GM18873 (cell line): ENCODE measurements at regions not wholly inside any gene's neighbourhood (a gene's known extent, or its start where the extent isn't known, plus 50 kb on each side); places are given as distances from the start of the nearest gene placed in this dataset.

Experiments
- ATAC-seq: cut with Tn5 transposase; IDR thresholded peaks from one replicate; pipeline ENCODE4 v1.9.1; 2021; ENCODE audit warnings: mild to moderate bottlenecking, moderate library complexity, moderate number of reproducible peaks; ENCODE audit not compliant: unreplicated experiment, low FRiP score

DNA sequence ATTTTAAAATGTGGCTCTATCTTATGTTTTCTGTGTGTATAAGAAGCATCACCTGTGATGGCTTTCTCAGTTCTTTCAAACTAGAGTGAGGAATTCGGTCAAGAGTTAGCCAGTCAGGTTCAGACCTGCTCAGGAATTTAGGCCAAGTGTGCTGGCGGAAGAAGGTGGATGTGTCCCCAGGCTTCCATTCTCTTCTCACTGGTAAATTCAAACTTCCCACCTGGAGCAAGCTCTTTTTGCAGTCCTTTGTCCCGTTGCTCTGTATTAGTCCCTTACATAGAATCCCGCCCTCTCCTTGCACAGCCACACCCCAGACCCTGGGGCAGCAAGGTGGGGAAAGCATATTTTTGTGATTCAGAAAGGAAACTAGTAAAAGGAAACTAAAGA, 124.7 kb upstream of the PWP1 start:
- ATAC-seq = no peak

DNA sequence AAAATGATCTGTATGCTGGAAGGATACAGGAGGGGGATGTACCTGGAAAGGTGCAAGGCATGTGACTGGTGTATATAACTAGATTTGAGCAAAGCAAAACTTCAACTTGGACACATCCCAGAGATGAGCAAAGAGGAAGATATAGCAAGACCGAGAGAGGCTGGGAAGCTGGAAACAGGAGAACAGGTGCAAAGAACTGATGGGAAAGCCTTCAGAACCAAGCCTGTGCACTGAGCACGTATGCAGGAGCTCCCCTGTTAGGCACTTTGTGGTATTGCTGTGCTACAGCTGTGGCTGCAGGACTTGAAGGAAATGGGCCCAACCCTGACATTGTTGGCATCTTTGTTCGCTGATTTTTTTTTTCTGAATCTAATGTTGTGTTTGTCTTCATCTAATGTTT, 120.7 kb upstream of the PWP1 start:
- no peak for ATAC-seq

GRCh38 chr12:107565551-107565950, 120.0 kb upstream of the PWP1 start:
- ATAC-seq = no peak

DNA sequence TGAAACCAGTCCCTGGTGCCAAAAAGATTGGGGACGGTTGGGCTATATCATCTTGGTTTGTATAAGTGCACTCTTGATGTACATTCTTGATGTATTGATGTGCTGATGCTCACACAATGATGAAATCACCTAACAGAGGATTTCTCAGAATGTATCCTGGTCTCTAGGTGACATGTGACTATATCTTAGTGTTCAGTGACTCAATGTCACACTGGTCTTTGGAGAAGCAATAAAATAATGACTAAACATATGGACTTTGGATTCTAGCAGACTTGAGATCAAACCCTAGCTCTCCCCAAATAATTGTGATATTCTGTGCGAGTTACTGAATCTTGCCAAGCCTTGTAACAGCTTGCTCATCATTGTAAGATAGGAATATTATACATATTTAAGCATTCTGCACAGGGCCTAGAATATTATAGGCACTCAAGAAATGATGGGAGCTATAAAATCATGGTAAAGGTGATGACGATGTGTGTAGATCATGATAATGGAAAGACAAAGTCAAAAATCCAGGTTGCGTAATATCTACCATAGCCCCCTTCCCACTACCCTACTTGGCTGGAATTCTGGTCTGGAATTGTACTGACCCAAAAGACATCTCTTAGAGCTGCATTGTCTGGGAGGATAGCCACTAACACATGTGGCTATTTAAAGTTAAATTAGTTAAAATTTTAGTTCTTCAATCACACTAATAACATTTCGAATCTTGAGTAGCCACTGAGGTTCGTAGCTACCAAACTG, 117.6 kb upstream of the PWP1 start:
- no peak for ATAC-seq

DNA sequence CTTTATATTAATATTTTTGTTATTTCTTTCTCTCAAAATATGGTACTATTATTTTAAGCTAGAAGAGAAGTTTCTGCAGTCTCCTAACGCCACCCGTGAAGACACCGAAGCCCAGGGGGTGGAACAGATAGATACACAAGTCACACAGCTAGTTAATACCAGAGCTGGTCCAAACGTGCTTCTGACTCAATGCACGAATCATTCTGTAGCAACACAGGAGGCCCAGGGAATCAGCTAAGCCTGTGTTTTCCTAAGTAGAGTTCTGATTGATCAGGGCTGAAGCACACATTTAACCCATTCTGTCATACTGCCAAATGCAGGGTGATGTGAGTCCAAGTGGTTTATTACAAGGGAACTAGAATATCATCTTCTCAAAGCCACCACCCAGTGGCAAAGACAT, 116.9 kb upstream of the PWP1 start:
- no peak for ATAC-seq

GRCh38 chr12:107570721-107571120, 114.9 kb upstream of the PWP1 start:
- no peak for ATAC-seq

DNA sequence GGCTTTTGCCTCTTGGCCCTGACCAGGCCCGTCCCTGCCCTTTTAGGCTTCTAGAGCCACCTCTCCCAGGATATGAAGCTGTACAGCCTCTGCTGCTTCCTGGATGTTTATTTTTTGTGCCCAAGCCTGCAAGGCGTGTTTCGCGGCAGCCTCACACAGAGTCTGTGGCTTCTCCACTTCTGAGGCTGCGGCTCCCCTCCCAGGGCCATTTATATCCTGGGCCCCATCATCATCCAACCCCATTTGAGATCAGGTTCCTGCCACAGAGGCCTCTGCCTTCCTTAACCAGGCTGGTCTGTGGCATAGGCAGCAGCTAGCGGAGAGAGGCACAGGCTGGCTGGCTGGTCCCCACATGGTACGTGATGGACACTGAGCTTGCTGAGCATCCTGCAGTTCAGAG, 114.1 kb upstream of the PWP1 start:
- ATAC-seq = no peak

DNA sequence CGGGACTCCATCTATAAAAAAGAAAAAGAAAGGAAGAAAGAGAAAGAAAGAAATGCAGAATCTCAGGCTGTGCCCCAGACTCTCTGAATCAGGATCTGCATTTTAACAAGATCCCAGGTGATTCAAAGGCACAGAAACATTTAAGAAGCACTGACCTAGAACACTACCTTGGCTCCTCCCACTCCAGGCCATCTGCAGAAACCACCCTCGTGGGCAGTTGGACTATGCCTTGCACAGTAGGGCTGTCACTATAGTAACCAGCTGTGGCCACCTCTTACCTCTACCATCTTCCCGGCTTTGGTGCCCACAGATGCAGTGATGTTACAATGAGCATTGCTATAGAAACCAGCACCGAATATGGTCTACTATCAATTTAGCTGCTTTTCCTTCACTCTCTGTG, 110.9 kb upstream of the PWP1 start:
- no peak for ATAC-seq

- no peak for ATAC-seq
Measured at GRCh38 chr12:107580750-107581618, 104.6 kb upstream of the PWP1 start.

DNA sequence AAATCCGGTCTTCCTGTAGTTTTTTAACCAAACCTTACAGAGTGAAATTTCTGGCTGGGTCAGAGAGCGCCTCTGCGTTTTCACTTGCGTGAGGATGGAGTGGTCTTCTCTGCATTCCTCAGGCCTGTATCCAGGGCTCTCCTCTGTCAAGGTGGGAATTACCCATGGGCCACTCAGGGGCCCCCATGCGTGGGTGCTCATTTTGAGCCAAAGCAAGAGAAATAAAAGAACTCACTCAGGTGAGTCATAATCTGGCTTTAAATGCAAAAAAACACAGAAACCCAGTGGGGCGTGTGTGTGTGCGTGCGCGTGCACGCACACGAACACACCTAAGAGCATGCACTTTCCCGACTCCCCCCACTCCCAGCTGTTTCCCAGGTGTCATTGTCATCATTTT, 104.0 kb upstream of the PWP1 start:
- ATAC-seq = no peak

DNA sequence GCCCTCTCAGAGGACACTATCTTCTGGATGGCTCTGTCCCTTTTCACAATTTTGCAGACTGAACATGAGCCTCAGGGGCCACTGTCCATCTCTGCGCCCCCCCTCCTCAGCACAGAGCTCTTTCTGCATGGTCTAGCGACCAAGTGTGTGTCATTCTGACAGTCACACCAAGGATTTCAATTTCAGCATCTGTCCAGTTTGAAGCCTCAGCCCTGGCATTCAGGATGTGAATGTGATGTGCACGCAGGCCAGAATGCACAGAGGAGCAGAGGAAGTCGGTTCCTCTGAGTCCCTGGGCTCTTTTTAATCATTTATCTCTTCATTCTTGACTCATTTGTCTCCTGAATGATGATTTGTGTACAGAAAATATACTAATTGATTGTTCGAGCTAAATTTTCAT, 102.0 kb upstream of the PWP1 start:
- ATAC-seq = no peak

- ATAC-seq = no peak
Measured at GRCh38 chr12:107584563-107584962, 101.0 kb upstream of the PWP1 start.

DNA sequence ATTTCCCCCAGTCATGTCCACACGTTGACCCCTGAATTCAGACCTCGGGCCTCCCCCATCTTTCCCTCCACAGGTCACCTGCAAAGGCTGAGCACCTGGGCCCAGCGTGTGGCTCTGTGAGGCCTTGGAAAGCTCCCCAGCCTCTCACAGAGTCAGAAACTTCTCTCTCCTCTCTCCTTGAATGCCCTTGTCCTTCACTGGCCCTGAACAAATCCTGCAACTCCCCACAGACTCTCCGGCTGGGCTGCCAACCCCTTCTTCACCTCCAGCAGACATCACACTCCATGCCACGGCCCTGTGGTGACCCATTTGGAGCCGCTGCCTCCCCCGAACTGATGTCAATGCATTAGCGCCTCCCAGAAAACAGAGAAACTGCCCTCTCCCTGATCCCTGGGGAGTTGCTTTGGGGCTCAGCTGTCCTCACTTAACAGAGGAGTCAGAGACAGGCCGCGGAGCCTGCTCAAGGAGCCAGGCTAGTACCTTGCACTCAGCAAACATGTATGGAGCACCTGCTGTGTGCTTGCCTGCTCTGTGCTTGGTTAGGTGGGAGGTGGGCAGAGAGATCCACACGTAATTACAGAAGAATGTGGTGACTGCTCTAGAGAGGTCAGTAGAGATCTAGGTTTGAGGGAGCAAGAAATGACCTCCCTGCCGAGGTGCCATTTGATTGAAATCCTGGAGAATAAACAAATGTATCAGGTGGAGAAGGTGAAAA, 99.2 kb upstream of the PWP1 start:
- ATAC-seq = no peak

DNA sequence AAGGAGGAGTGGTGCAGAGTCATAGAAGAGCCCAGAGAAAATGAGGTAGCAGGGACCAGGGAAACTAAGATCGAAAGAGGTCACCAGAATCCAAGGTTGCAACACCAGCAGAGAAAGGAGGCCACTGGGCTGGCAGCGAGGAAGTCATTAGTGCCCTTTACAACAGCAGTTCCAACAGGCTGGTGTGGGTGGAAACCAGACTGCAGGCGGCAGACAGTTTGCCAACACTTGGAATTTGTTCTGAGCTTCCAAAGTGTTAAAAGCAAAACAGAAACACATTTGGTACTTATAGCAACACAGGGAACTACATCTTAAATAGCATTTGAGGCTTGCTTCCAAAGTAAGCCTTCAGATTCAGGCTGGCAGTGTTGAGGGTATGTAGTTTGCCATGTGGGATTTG, 95.2 kb upstream of the PWP1 start:
- ATAC-seq = no peak

GRCh38 chr12:107590814-107591375, 94.7 kb upstream of the PWP1 start:
- no peak for ATAC-seq

GRCh38 chr12:107593713-107594381, 91.8 kb upstream of the PWP1 start:
- ATAC-seq = no peak

GRCh38 chr12:107594995-107595394, 90.6 kb upstream of the PWP1 start:
- ATAC-seq = no peak

GRCh38 chr12:107597695-107598410, 87.7 kb upstream of the PWP1 start:
- ATAC-seq = no peak

DNA sequence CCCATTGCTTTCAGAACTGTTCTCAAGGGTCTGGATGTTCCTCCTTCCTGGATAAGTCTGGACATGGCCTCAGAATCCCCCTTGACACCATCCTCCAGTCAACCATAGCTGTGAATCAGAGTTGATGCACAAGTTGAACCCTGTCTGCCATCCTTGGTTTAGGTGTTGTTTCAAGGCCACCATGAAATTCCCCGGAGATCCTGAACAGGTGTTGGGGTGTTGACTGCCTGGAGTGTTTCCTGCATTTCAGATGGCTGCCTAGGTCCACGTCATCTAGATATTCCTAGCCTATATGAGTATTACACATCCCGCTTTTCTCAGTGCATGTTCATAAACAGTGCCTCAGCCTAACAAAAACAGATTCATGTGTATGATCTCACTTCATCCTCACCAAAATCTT, 86.7 kb upstream of the PWP1 start:
- no peak for ATAC-seq
